Activated CD4-positive, CD25-positive, alpha-beta regulatory T cell (primary cell): ENCODE measurements at regions not wholly inside any gene's neighbourhood (a gene's known extent, or its start where the extent isn't known, plus 50 kb on each side); places are given as distances from the start of the nearest gene placed in this dataset.

Experiments used
- DNase-seq, 4 experiments: peaks; one replicate each; lab custom pipeline; 2025; lab: John Stamatoyannopoulos, UW

DNA sequence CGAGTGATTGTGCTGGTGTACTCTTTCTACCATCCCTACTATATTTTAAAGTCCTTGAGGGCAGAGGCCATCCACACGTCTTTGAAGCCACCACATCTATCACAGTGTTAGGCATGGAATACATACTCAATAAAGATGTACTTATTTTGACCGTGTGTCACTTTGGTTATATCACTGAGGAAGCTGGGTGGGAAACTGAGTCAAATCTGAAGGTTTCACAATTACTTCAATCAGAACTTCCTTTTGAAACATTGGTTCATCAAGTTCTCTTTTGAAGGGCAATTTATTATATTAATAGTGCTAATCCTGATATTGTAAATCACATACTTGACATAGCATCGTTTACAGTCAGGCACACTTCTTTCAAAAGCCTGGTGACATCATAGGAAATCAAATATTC lies 53.3 kb upstream of the ATP1B1 start:
- no peak for DNase-seq
